ENCODE measurements at regions not wholly inside any gene's neighbourhood (a gene's known extent, or its start where the extent isn't known, plus 50 kb on each side); places are given as distances from the start of the nearest gene placed in this dataset.

DNA sequence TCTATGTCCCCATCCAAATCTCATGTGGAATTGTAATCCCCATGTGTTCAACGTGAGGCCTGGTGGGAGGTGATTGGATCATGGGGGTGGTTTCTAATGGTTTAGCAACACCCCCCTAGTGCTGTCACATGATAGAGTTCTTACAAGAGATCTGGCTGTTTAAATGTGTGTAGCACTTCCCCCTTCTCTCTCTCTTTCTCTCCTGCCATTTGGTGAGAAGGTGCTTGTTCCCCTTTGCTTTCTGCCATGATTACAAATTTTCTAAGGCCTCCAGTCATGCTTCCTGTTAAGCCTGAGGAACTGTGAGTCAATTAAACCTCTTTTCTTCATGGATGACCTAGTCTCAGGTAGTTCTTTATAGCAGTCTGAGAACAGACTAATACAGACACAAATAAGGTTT is 165.4 kb downstream of the OGFRL1 start:
- no peak for TF ChIP-seq SIN3A (IDR thresholded peaks at IDR 0.05; ENCODE audit: borderline replicate concordance, insufficient read depth, low read length)
- no peak for TF ChIP-seq POLR2AphosphoS5 (IDR thresholded peaks at IDR 0.05; ENCODE audit: low read depth, low read length)
- TF ChIP-seq, protein P1, sequence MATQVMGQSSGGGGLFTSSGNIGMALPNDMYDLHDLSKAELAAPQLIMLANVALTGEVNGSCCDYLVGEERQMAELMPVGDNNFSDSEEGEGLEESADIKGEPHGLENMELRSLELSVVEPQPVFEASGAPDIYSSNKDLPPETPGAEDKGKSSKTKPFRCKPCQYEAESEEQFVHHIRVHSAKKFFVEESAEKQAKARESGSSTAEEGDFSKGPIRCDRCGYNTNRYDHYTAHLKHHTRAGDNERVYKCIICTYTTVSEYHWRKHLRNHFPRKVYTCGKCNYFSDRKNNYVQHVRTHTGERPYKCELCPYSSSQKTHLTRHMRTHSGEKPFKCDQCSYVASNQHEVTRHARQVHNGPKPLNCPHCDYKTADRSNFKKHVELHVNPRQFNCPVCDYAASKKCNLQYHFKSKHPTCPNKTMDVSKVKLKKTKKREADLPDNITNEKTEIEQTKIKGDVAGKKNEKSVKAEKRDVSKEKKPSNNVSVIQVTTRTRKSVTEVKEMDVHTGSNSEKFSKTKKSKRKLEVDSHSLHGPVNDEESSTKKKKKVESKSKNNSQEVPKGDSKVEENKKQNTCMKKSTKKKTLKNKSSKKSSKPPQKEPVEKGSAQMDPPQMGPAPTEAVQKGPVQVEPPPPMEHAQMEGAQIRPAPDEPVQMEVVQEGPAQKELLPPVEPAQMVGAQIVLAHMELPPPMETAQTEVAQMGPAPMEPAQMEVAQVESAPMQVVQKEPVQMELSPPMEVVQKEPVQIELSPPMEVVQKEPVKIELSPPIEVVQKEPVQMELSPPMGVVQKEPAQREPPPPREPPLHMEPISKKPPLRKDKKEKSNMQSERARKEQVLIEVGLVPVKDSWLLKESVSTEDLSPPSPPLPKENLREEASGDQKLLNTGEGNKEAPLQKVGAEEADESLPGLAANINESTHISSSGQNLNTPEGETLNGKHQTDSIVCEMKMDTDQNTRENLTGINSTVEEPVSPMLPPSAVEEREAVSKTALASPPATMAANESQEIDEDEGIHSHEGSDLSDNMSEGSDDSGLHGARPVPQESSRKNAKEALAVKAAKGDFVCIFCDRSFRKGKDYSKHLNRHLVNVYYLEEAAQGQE (IDR thresholded peaks at IDR 0.05; ENCODE audit: insufficient read depth in 1 of 2, low read depth in 2 of 2, low read length in 2 of 2) = no peak
- TF ChIP-seq TAF1 (IDR thresholded peaks at IDR 0.05; ENCODE audit: borderline replicate concordance, insufficient read depth, low read length) = no peak
- TF ChIP-seq FOXP2 (optimal IDR thresholded peaks at IDR 0.05; ENCODE audit: borderline replicate concordance, extremely low read depth, extremely low read length, insufficient read depth) = no peak

Data from PFSK-1 (cell line).